CD14-positive monocyte (primary cell): ENCODE measurements at regions not wholly inside any gene's neighbourhood (a gene's known extent, or its start where the extent isn't known, plus 50 kb on each side); places are given as distances from the start of the nearest gene placed in this dataset.

Source experiments
- DNase-seq, 3 donors: peaks; one replicate each; pipeline ENCODE4 v3.0.0-alpha.2; 2011 to 2022
- H2AFZ ChIP-seq: 2 replicates; pipeline ENCODE4 v1.6.0; 2012; ENCODE audit warnings: mild to moderate bottlenecking, low read depth, low read length, inconsistent platforms; ENCODE audit not compliant: insufficient read depth, poor library complexity, severe bottlenecking
- H3K27ac ChIP-seq, 2 donors: 1 replicate in 1 of 2; 2 replicates in 1 of 2; pipeline ENCODE4 v1.5.1; 2012 to 2013; ENCODE audit warnings: low read length in 2 of 2, control low read depth in 1 of 2, inconsistent platforms in 1 of 2, low read depth in 1 of 2, mild to moderate bottlenecking in 1 of 2
- H3K27me3 ChIP-seq, 2 donors: one replicate each; pipeline versions ENCODE4 v1.6.0 to v1.6.1; 2011 to 2013; ENCODE audit warnings: low read length in 2 of 2; ENCODE audit not compliant: control insufficient read depth in 2 of 2, insufficient read depth in 2 of 2
- H3K36me3 ChIP-seq, 2 donors: replicated peaks in 1 of 2; 1 replicate in 1 of 2; 2 replicates in 1 of 2; pipeline versions ENCODE4 v1.5.1 to v1.6.1; 2012 to 2013; ENCODE audit warnings: low read length in 2 of 2, control low read depth in 1 of 2, inconsistent platforms in 1 of 2, mild to moderate bottlenecking in 1 of 2; ENCODE audit not compliant: insufficient read depth in 2 of 2, control insufficient read depth in 1 of 2
- H3K4me1 ChIP-seq, 2 donors: 1 replicate in 1 of 2; 2 replicates in 1 of 2; pipeline versions ENCODE4 v1.5.1 to v1.6.1; 2012 to 2013; ENCODE audit warnings: low read length in 2 of 2, control low read depth in 1 of 2, inconsistent platforms in 1 of 2, mild to moderate bottlenecking in 1 of 2, moderate library complexity in 1 of 2; ENCODE audit not compliant: insufficient read depth in 2 of 2, control insufficient read depth in 1 of 2
- H3K4me2 ChIP-seq: replicated peaks from 2 replicates; pipeline ENCODE3; 2012; ENCODE audit warnings: low read length, moderate library complexity, mild to moderate bottlenecking; ENCODE audit not compliant: poor library complexity, severe bottlenecking; ENCODE audit errors: extremely low read depth
- H3K4me3 ChIP-seq, 3 experiments: fragments of 200-600 bp in 1 of 3; sonication (generic) in 1 of 3; replicated peaks in 1 of 3; 1 replicate in 2 of 3; 2 replicates in 1 of 3; pipeline ENCODE4 v1.5.1; 2011 to 2013; ENCODE audit warnings: low read length in 3 of 3, mild to moderate bottlenecking in 3 of 3, control low read depth in 2 of 3, low read depth in 2 of 3, inconsistent platforms in 1 of 3, moderate library complexity in 1 of 3
- H3K79me2 ChIP-seq: 2 replicates; pipeline ENCODE4 v1.6.0; 2012; ENCODE audit warnings: mild to moderate bottlenecking, control low read depth, inconsistent platforms, low read length, moderate library complexity; ENCODE audit not compliant: insufficient read depth
- H3K9ac ChIP-seq: 2 replicates; pipeline ENCODE4 v1.6.0; 2017; ENCODE audit warnings: low read length, mild to moderate bottlenecking; ENCODE audit not compliant: insufficient read depth, poor library complexity, severe bottlenecking
- H3K9me3 ChIP-seq, 2 donors: replicated peaks in 1 of 2; 1 replicate in 1 of 2; 2 replicates in 1 of 2; pipeline versions ENCODE4 v1.5.1 to v1.6.1; 2012 to 2013; ENCODE audit warnings: low read length in 2 of 2, control low read depth in 1 of 2; ENCODE audit not compliant: control insufficient read depth in 1 of 2, insufficient read depth in 1 of 2
- H4K20me1 ChIP-seq: 2 replicates; pipeline ENCODE4 v1.6.0; 2012; ENCODE audit warnings: mild to moderate bottlenecking, low read length, control low read depth, moderate library complexity; ENCODE audit not compliant: insufficient read depth
- H3K27ac Mint-ChIP-seq, 7 donors: one replicate each; pipeline ENCODE4 v1.8.0; 2020; ENCODE audit warnings: mild to moderate bottlenecking in 7 of 7, mixed read lengths in 7 of 7, moderate library complexity in 6 of 7, inconsistent platforms in 2 of 7
- H3K27me3 Mint-ChIP-seq, 3 donors: one replicate each; pipeline ENCODE4 v1.8.0; 2021 to 2022; ENCODE audit warnings: low read depth in 3 of 3, mild to moderate bottlenecking in 3 of 3, mixed read lengths in 3 of 3, moderate library complexity in 3 of 3, inconsistent platforms in 1 of 3
- H3K36me3 Mint-ChIP-seq, 2 donors: one replicate each; pipeline ENCODE4 v1.8.0; 2020; ENCODE audit warnings: mixed read lengths in 2 of 2, inconsistent platforms in 1 of 2, mild to moderate bottlenecking in 1 of 2
- H3K4me1 Mint-ChIP-seq: one replicate; pipeline ENCODE4 v1.8.0; 2020; ENCODE audit warnings: mild to moderate bottlenecking, mixed read lengths
- H3K4me3 Mint-ChIP-seq, 2 donors: one replicate each; pipeline ENCODE4 v1.8.0; 2020; ENCODE audit warnings: mild to moderate bottlenecking in 2 of 2, mixed read lengths in 2 of 2, moderate library complexity in 1 of 2
- H3K9me3 Mint-ChIP-seq, 7 donors: one replicate each; pipeline ENCODE4 v1.8.0; 2020 to 2022; ENCODE audit warnings: mixed read lengths in 7 of 7, mild to moderate bottlenecking in 6 of 7, moderate library complexity in 6 of 7, inconsistent platforms in 2 of 7
- WGBS: methylation state at CpG from one replicate; pipeline ENCODE4 v1.1.5; 2013; ENCODE audit warnings: missing lambda C conversion rate; ENCODE audit not compliant: insufficient coverage; 5-methylcytosine and 5-hydroxymethylcytosine counted together
- intact Hi-C, 2 donors: fragments of 100-400 bp; cut with micrococcal nuclease; formaldehyde crosslinking; loops; one replicate each; pipeline versions ENCODE4 v1.15.0 to v1.15.1; 2023
- TF ChIP-seq, protein P1 (sequence below): fragments of 200-600 bp; IDR thresholded peaks from one replicate; pipeline ENCODE4 v1.8.0; 2022; ENCODE audit warnings: antibody characterized with exemption, mild to moderate bottlenecking

DNA sequence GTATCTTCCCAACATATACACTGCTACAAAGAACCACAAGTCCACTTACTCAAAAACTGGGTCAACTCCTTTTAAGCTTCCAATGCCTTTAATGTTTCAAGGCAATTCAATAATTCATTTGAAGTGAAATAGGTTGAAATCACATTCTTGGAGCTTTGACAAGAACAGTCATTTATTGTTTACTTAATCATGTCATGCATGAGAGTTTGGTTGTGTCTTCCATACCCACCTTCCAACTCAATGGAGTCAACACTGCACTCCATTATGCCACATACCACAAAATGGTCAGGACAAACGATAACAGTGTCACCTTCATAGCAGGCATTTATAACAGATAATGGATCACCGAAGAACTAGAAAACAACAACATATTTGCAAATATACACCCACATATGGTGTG, 506.3 kb downstream of the UQCRFS1 start:
- intact Hi-C loops, result loop anchor here in 1 of 2 donors (5.0 kb wide), 1 partner anchor 239 kb away; no protein-coding TSS in a partner anchor
- H3K4me1 ChIP-seq, result no peaks in the 10 kb centered on the region
- no peaks in the 10 kb centered on the region for H3K27me3 ChIP-seq
- WGBS, result no CpG with 5 or more reads among the region's 2 CpGs
- H3K27me3 Mint-ChIP-seq, result peaks cover 2 to 6% (median 3%) of the 10 kb centered on the region in 3 donors
- no peaks in the 10 kb centered on the region for H3K4me1 Mint-ChIP-seq
- H3K9me3 ChIP-seq, result no peaks in the 10 kb centered on the region
- no peak overlapping the region for H3K27ac ChIP-seq
- no peak overlapping the region for H3K4me3 Mint-ChIP-seq
- H3K27ac Mint-ChIP-seq, result no peak overlapping the region
- H3K36me3 Mint-ChIP-seq, result no peaks in the 10 kb centered on the region
- H3K4me2 ChIP-seq, result no peak overlapping the region
- no peaks in the 10 kb centered on the region for H3K36me3 ChIP-seq
- no peaks in the 10 kb centered on the region for H4K20me1 ChIP-seq
- no peaks in the 10 kb centered on the region for H3K79me2 ChIP-seq
- H3K9ac ChIP-seq, result no peak overlapping the region
- H2AFZ ChIP-seq, result no peak overlapping the region
- DNase-seq, result no peak
- TF ChIP-seq, protein P1, sequence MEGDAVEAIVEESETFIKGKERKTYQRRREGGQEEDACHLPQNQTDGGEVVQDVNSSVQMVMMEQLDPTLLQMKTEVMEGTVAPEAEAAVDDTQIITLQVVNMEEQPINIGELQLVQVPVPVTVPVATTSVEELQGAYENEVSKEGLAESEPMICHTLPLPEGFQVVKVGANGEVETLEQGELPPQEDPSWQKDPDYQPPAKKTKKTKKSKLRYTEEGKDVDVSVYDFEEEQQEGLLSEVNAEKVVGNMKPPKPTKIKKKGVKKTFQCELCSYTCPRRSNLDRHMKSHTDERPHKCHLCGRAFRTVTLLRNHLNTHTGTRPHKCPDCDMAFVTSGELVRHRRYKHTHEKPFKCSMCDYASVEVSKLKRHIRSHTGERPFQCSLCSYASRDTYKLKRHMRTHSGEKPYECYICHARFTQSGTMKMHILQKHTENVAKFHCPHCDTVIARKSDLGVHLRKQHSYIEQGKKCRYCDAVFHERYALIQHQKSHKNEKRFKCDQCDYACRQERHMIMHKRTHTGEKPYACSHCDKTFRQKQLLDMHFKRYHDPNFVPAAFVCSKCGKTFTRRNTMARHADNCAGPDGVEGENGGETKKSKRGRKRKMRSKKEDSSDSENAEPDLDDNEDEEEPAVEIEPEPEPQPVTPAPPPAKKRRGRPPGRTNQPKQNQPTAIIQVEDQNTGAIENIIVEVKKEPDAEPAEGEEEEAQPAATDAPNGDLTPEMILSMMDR, result no peak
- H3K4me3 ChIP-seq, result no peak overlapping the region
- H3K9me3 Mint-ChIP-seq, result no peaks in the 10 kb centered on the region

DNA sequence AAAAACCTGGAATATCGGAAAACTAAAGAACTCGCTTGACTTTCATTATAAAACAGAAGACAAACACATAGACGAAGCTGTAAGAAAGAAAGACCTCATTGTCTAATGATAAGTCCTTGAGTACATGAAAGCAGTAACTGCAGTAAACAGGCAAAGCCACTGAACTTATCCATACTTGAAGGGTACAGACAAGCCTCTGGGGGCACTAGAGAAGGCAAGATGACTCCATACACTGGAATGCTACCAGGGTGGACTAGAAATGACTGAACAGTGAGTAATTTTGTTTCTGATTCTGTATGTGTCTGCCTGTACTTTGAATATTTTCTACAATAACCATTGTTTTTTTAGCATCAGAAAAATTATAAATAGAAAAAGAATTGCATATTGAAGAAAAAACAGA, 507.9 kb downstream of the UQCRFS1 start:
- Histone ChIP-seq H3K36me3 (no peaks in the 10 kb centered on the region), H3K4me1 (no peaks in the 10 kb centered on the region), H3K27ac (no peak overlapping the region), H2AFZ (no peak overlapping the region), H3K9me3 (no peaks in the 10 kb centered on the region), H3K27me3 (no peaks in the 10 kb centered on the region), H4K20me1 (no peaks in the 10 kb centered on the region), H3K79me2 (no peaks in the 10 kb centered on the region), H3K4me3 (no peak overlapping the region), H3K4me2 (no peak overlapping the region), H3K9ac (no peak overlapping the region)
- no peak for DNase-seq
- Mint-ChIP-seq H3K36me3 (no peaks in the 10 kb centered on the region), H3K27me3 (peaks cover 2 to 4% (median 3%) of the 10 kb centered on the region in 3 donors), H3K9me3 (no peaks in the 10 kb centered on the region), H3K27ac (no peak overlapping the region), H3K4me1 (no peaks in the 10 kb centered on the region), H3K4me3 (no peak overlapping the region)
- no CpG with 5 or more reads among the region's 3 CpGs for WGBS
- TF ChIP-seq, protein P1, result no peak
- intact Hi-C loops, result loop anchor here in 1 of 2 donors (5.0 kb wide), 1 partner anchor 238 kb away; no protein-coding TSS in a partner anchor
